ENCODE measurements at regions not wholly inside any gene's neighbourhood (a gene's known extent, or its start where the extent isn't known, plus 50 kb on each side); places are given as distances from the start of the nearest gene placed in this dataset.

DNA sequence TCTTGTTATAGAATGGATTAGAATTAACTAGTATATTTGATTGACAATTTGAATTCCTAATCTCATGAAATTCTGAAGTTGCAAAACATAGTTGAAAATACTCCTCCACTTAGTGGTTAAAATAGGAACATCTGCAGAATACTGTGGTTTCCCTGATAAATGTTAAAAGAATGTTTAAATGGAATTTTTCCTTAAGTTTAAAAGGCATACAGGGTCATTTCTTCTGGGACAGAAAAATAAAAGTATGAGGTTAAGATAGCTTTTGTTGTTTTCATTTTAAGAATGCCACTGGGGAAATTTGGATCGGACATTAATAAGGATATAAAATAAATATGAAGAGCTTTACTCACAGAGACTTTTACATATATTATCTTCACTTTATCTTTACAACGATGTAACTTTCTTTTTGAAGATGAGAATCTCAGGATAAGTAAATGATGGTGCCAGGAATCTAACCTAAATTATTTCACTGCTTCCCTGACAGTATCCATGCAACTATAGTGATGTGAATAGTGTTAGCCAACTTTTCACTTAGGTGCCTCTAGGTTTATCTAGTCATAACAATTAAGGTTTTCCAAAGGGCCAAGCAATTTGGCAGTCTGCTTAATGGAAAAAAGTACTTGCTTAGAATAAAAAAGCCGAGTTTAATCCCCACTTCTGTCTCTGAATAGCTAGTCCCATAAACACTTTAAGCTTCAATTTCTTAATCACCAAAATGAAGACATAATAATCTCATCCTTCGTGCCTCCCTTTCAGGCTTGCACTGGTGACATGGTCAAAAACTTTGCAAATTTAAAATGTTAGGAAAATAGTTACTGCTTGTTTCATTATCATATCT, 151.8 kb upstream of the STK17B start:
- H3K4me1 ChIP-seq (ENCODE audit: control insufficient read depth in 1 of 2, insufficient read depth in 2 of 2, low read length in 2 of 2): no peaks in the 10 kb centered on the region
- H3K27me3 ChIP-seq (ENCODE audit: low read depth, low read length): no peaks in the 10 kb centered on the region
- no peaks in the 10 kb centered on the region for H3K36me3 ChIP-seq (ENCODE audit: control insufficient read depth in 1 of 2, insufficient read depth in 2 of 2, low read length in 2 of 2)
- H3K27ac ChIP-seq (ENCODE audit: low read length): no peak overlapping the region
- no peak overlapping the region for H3K4me3 ChIP-seq (ENCODE audit: low read depth in 1 of 2, low read length in 2 of 2)
- no peaks in the 10 kb centered on the region for H3K9me3 ChIP-seq (ENCODE audit: control insufficient read depth in 1 of 2, low read length in 2 of 2)

DNA sequence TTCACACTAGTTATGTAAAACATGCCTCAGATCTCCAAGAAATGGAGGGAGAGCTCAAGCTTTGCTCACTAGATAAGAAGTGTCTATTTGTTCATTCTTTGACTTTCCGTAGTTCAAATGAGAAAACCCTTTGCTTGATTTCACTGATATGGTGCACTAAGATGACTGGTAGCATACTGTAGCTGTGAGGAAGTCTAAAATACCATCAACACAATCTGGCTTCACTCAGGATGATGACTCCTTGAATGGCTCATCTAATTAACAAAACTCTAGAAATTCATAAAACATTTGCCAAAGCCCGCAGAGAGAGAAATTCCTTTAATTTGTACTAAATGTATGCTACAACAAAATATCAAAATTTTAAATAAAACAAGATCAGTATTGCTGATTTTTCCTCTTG, 152.8 kb upstream of the STK17B start:
- Histone ChIP-seq H3K4me3 (ENCODE audit: low read depth in 1 of 2, low read length in 2 of 2) (no peak overlapping the region), H3K27ac (ENCODE audit: low read length) (no peak overlapping the region), H3K27me3 (ENCODE audit: low read depth, low read length) (no peaks in the 10 kb centered on the region), H3K4me1 (ENCODE audit: control insufficient read depth in 1 of 2, insufficient read depth in 2 of 2, low read length in 2 of 2) (no peaks in the 10 kb centered on the region), H3K9me3 (ENCODE audit: control insufficient read depth in 1 of 2, low read length in 2 of 2) (no peaks in the 10 kb centered on the region), H3K36me3 (ENCODE audit: control insufficient read depth in 1 of 2, insufficient read depth in 2 of 2, low read length in 2 of 2) (no peaks in the 10 kb centered on the region)

DNA sequence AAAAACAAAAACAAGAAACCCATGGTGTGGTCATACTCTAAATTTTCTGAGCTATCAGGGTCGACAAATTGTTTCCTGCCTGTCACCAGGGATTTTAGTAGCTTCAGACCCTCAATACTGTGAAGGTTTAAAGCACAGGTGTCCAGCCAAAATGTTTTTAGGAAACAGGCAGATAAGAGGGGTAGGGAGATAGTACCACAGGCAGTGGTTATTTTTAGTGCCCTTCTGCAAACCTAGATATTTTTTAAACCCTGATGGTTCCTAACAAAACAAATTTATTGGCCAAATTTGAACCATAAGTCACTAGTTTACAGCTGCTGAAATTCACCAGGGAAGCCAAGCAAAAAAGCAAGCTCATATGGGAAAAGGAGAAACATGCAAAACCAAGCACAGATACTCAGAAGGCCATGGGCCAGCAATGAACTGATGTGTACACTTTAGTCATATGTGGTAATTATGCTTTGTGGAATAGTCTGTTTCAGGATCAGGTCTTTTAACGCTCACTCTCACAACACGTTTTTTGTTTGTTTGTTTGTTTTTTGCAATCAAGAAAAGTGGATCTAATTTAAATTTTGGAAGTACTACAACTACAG, 156.8 kb upstream of the STK17B start:
- Histone ChIP-seq H3K4me3 (ENCODE audit: low read depth in 1 of 2, low read length in 2 of 2) (no peak overlapping the region), H3K4me1 (ENCODE audit: control insufficient read depth in 1 of 2, insufficient read depth in 2 of 2, low read length in 2 of 2) (no peaks in the 10 kb centered on the region), H3K27me3 (ENCODE audit: low read depth, low read length) (no peaks in the 10 kb centered on the region), H3K36me3 (ENCODE audit: control insufficient read depth in 1 of 2, insufficient read depth in 2 of 2, low read length in 2 of 2) (no peaks in the 10 kb centered on the region), H3K27ac (ENCODE audit: low read length) (no peak overlapping the region), H3K9me3 (ENCODE audit: control insufficient read depth in 1 of 2, low read length in 2 of 2) (no peaks in the 10 kb centered on the region)

DNA sequence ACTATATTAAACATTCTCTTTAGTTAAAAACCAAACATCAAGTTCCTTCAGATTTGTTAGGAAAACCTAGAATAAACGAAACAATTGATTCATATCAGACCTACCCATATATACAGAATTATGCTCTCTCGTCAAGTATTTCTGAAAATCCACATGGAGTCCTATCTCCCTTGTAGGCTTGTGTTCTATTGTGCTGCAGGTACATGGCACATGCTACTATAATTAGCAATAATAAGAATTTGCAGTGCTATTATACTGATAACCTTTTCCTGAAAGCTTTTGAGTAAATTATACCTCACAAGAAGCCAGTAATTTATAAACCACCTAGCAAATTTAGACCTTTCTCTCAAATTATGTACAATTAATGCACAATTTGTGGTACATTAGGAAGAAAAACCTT, 158.6 kb upstream of the STK17B start:
- Histone ChIP-seq H3K36me3 (ENCODE audit: control insufficient read depth in 1 of 2, insufficient read depth in 2 of 2, low read length in 2 of 2) (no peaks in the 10 kb centered on the region), H3K4me3 (ENCODE audit: low read depth in 1 of 2, low read length in 2 of 2) (no peak overlapping the region), H3K27ac (ENCODE audit: low read length) (no peak overlapping the region), H3K4me1 (ENCODE audit: control insufficient read depth in 1 of 2, insufficient read depth in 2 of 2, low read length in 2 of 2) (no peaks in the 10 kb centered on the region), H3K27me3 (ENCODE audit: low read depth, low read length) (no peaks in the 10 kb centered on the region), H3K9me3 (ENCODE audit: control insufficient read depth in 1 of 2, low read length in 2 of 2) (no peaks in the 10 kb centered on the region)

DNA sequence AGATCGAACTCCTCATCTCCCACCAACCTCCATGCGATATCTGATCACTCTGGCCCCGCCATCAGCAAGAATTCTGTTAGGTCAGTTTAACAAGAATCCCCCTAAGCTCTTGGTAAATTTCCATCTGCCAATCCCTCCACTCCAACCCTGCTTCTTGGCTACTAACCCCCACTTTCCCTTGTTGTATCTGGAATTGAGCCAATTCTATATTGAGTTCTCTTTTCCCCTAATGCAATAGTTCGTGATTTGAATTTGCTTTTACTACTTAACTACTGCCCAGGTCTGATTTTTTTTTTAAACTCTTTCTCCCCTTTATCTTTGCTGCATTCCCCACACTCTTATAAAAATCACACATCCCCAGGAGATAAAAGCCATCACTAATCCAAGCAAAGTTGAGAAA, 159.3 kb upstream of the STK17B start:
- no peak overlapping the region for H3K27ac ChIP-seq (ENCODE audit: low read length)
- no peak overlapping the region for H3K4me3 ChIP-seq (ENCODE audit: low read depth in 1 of 2, low read length in 2 of 2)
- no peaks in the 10 kb centered on the region for H3K27me3 ChIP-seq (ENCODE audit: low read depth, low read length)
- no peaks in the 10 kb centered on the region for H3K9me3 ChIP-seq (ENCODE audit: control insufficient read depth in 1 of 2, low read length in 2 of 2)
- no peaks in the 10 kb centered on the region for H3K4me1 ChIP-seq (ENCODE audit: control insufficient read depth in 1 of 2, insufficient read depth in 2 of 2, low read length in 2 of 2)
- H3K36me3 ChIP-seq (ENCODE audit: control insufficient read depth in 1 of 2, insufficient read depth in 2 of 2, low read length in 2 of 2): no peaks in the 10 kb centered on the region

DNA sequence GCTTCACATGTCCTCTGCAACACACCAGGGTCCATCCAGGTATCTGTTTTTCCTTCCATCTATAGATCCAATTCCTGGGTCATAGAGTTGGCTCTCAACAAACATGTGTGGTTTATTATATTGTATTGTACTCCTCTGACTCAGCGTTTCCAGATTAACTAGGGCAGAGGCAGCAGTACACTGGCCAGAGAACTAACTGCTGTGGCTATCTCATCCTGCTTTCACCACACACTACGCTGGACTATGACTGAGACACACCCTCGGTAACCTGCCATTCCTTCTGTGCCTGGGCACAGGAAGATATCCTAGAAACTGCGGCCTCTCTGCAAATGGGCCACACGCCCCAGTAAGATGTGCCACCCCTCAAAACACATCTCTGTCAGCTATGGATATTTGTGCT, 159.8 kb upstream of the STK17B start:
- Histone ChIP-seq H3K9me3 (ENCODE audit: control insufficient read depth in 1 of 2, low read length in 2 of 2) (no peaks in the 10 kb centered on the region), H3K4me1 (ENCODE audit: control insufficient read depth in 1 of 2, insufficient read depth in 2 of 2, low read length in 2 of 2) (no peaks in the 10 kb centered on the region), H3K4me3 (ENCODE audit: low read depth in 1 of 2, low read length in 2 of 2) (no peak overlapping the region), H3K27me3 (ENCODE audit: low read depth, low read length) (no peaks in the 10 kb centered on the region), H3K27ac (ENCODE audit: low read length) (no peak overlapping the region), H3K36me3 (ENCODE audit: control insufficient read depth in 1 of 2, insufficient read depth in 2 of 2, low read length in 2 of 2) (no peaks in the 10 kb centered on the region)

DNA sequence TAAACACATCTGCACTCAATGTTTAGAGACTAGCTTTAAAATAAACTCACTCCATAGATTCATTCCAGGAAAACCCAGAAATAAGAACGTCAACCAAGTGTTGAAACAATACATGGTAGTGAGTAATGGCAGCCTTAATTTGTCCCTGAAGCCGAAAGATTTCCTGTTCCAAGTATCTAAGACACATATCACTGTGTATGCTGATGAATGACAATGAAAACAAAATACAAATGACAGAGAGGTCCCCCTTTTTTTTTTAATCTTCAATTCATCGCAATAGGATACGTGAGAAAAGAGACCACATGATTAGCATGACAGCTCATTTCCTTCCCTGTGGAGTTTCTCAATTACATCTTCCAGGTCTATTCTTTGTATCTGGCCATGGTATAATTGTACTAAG, 160.5 kb upstream of the STK17B start:
- H3K27ac ChIP-seq (ENCODE audit: low read length): no peak overlapping the region

DNA sequence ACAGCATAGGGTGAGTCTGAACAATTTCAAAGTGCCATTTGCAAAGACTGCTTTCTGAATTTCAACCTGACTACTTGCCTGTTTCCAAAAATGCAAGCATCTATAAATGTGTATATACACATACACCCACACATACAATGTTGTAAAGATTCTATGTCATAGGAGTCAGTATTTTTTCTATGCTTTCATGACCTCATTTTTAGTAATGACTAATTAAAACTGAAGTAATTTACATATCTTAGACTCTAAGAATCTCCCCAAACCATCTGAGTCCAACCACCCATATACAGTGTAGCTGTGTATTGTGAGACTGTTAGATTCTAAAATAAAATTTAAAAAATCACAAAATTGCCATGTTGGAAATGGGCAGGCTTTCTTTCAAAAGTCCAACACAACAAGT, 162.0 kb upstream of the STK17B start:
- Histone ChIP-seq H3K4me1 (ENCODE audit: control insufficient read depth in 1 of 2, insufficient read depth in 2 of 2, low read length in 2 of 2) (no peaks in the 10 kb centered on the region), H3K27me3 (ENCODE audit: low read depth, low read length) (no peaks in the 10 kb centered on the region), H3K4me3 (ENCODE audit: low read depth in 1 of 2, low read length in 2 of 2) (no peak overlapping the region), H3K27ac (ENCODE audit: low read length) (no peak overlapping the region), H3K9me3 (ENCODE audit: control insufficient read depth in 1 of 2, low read length in 2 of 2) (no peaks in the 10 kb centered on the region), H3K36me3 (ENCODE audit: control insufficient read depth in 1 of 2, insufficient read depth in 2 of 2, low read length in 2 of 2) (no peaks in the 10 kb centered on the region)

More for the DNA sequence above, 160.5 kb upstream of the STK17B start:
- Histone ChIP-seq H3K9me3 (ENCODE audit: control insufficient read depth in 1 of 2, low read length in 2 of 2) (no peaks in the 10 kb centered on the region), H3K4me3 (ENCODE audit: low read depth in 1 of 2, low read length in 2 of 2) (no peak overlapping the region), H3K4me1 (ENCODE audit: control insufficient read depth in 1 of 2, insufficient read depth in 2 of 2, low read length in 2 of 2) (no peaks in the 10 kb centered on the region), H3K36me3 (ENCODE audit: control insufficient read depth in 1 of 2, insufficient read depth in 2 of 2, low read length in 2 of 2) (no peaks in the 10 kb centered on the region), H3K27me3 (ENCODE audit: low read depth, low read length) (no peaks in the 10 kb centered on the region)

DNA sequence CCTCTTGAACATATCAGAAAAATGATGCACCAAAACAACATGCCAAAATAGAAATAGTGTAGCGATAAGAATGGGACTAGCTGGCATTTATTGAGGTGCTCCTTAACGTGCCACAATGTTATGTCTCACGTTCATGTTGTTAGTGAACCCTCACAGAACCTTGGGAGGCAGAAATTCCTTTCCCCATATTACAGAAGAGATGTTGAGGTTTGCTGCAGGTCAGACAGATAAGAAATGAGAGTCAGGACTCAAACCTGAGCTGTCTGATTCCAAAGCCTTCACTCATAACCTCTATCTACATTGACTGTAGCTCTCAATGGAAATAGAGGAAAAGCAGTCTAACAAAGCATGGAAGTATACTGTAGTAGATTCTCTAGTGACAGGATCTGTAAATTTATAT, 163.3 kb upstream of the STK17B start:
- H3K9me3 ChIP-seq (ENCODE audit: control insufficient read depth in 1 of 2, low read length in 2 of 2): no peaks in the 10 kb centered on the region
- H3K27me3 ChIP-seq (ENCODE audit: low read depth, low read length): no peaks in the 10 kb centered on the region
- H3K4me1 ChIP-seq (ENCODE audit: control insufficient read depth in 1 of 2, insufficient read depth in 2 of 2, low read length in 2 of 2): no peaks in the 10 kb centered on the region
- no peaks in the 10 kb centered on the region for H3K36me3 ChIP-seq (ENCODE audit: control insufficient read depth in 1 of 2, insufficient read depth in 2 of 2, low read length in 2 of 2)
- no peak overlapping the region for H3K4me3 ChIP-seq (ENCODE audit: low read depth in 1 of 2, low read length in 2 of 2)
- H3K27ac ChIP-seq (ENCODE audit: low read length): no peak overlapping the region

DNA sequence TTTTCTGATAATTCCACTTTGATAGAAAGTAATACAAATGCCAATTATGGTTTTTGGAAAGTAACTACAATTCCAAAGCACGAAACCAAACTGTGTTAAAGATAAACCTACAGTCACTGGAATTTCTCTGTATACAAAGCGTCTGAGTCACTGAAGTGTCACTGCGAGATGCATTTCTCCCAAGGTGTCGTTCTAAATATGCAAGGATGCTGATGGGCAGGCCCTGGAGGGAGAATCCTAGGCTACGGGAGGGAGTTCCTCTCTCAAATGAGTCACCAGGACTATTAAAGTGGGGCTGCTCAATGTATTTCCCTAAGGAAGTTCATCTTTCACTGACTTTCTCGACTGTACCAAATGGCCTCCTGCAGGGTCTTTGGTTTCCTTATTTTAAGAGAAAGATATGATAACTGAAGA, 163.8 kb upstream of the STK17B start:
- Histone ChIP-seq H3K27me3 (ENCODE audit: low read depth, low read length) (no peaks in the 10 kb centered on the region), H3K4me1 (ENCODE audit: control insufficient read depth in 1 of 2, insufficient read depth in 2 of 2, low read length in 2 of 2) (no peaks in the 10 kb centered on the region), H3K36me3 (ENCODE audit: control insufficient read depth in 1 of 2, insufficient read depth in 2 of 2, low read length in 2 of 2) (no peaks in the 10 kb centered on the region), H3K4me3 (ENCODE audit: low read depth in 1 of 2, low read length in 2 of 2) (no peak overlapping the region), H3K9me3 (ENCODE audit: control insufficient read depth in 1 of 2, low read length in 2 of 2) (no peaks in the 10 kb centered on the region), H3K27ac (ENCODE audit: low read length) (no peak overlapping the region)

DNA sequence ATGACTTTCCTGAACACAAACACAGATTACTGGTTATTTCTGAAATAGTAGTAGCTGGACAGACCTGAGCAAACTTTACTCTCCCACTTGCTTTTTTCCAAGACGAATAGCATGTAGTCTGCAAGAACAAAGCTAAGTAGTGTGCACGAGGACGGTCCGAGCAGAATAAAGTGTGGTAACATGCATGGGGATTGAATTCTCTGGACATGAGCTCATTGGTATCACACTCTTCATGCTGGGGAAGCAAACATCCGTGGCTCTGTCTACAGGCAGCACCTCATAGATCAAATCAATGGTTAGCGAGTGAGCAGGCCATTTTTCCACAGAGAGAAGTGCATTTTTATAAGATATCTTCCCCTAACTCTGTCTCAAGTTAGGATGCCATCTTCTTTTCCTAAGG, 164.8 kb upstream of the STK17B start:
- no peak overlapping the region for H3K4me3 ChIP-seq (ENCODE audit: low read depth in 1 of 2, low read length in 2 of 2)
- no peak overlapping the region for H3K27ac ChIP-seq (ENCODE audit: low read length)
- no peaks in the 10 kb centered on the region for H3K9me3 ChIP-seq (ENCODE audit: control insufficient read depth in 1 of 2, low read length in 2 of 2)
- H3K27me3 ChIP-seq (ENCODE audit: low read depth, low read length): no peaks in the 10 kb centered on the region
- no peaks in the 10 kb centered on the region for H3K4me1 ChIP-seq (ENCODE audit: control insufficient read depth in 1 of 2, insufficient read depth in 2 of 2, low read length in 2 of 2)
- no peaks in the 10 kb centered on the region for H3K36me3 ChIP-seq (ENCODE audit: control insufficient read depth in 1 of 2, insufficient read depth in 2 of 2, low read length in 2 of 2)

DNA sequence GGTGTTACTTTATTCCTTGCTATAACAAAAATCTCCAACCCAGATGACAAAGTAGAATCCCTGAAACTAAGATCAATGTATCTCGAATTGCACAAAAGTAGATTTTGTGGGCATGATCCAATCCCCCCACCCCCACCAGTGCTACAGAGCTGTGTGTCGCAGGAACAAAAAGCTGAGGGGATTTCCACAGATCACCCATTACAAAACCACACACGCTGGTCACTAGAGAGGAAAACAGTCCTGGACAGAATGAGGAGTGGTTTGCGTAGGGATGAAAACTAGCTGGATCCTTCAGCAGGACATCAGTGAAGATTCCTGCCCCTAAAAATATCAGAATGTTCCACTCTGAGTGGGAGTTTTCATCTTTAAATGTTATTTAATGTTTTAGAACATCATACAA, 165.3 kb upstream of the STK17B start:
- Histone ChIP-seq H3K36me3 (ENCODE audit: control insufficient read depth in 1 of 2, insufficient read depth in 2 of 2, low read length in 2 of 2) (no peaks in the 10 kb centered on the region), H3K4me3 (ENCODE audit: low read depth in 1 of 2, low read length in 2 of 2) (no peak overlapping the region), H3K4me1 (ENCODE audit: control insufficient read depth in 1 of 2, insufficient read depth in 2 of 2, low read length in 2 of 2) (no peaks in the 10 kb centered on the region), H3K9me3 (ENCODE audit: control insufficient read depth in 1 of 2, low read length in 2 of 2) (no peaks in the 10 kb centered on the region), H3K27me3 (ENCODE audit: low read depth, low read length) (no peaks in the 10 kb centered on the region), H3K27ac (ENCODE audit: low read length) (no peak overlapping the region)
